NCI-H1436 treated with DMSO at 0.1 percent for 48 hours (cell line): ENCODE measurements at regions not wholly inside any gene's neighbourhood (a gene's known extent, or its start where the extent isn't known, plus 50 kb on each side); places are given as distances from the start of the nearest gene placed in this dataset.
A peak's percentile ranks its signal among the peaks of the same experiment; 100 is the strongest.

ENCODE experiments used
- DNase-seq: peaks from one replicate; lab custom pipeline; 2025; lab: John Stamatoyannopoulos, UW

DNA sequence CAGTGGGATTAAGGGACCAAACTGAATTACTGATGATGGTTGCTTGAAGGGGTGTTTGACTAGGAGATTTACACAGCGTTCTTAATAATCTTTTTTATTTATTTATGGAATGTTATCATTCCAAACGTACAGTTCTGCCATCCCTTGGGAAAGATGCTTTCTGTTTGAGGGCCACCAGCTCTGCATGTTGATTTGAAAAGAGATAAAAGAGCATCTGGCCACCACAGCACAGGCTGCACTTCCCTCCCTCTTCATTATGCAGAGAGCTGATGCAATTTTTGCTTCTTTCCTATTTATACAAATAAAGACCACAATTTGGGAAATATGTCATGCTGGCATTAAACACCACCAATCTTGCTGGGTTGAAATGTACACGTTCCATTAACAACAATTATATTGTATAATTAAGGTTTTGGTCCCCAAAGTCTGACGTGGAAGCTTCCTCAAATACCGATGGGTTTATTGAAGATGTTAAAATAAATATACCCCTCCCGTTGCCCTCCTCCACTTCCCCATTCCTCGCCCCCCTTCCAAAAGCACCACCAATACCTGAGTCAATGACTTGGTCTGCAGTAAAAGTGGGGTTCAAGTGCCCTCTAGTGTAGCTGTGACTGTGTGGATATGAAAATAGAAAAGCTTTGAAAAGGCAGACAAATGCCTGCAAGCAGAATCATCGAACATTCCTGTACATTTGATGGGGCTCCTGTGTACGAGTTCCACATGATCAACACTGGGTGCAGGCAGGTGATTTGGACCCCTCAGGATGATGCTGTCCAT, 211.9 kb downstream of the HRH4 start:
- DNase-seq: no peak

GRCh38 chr18:24674200-24674599, 213.8 kb downstream of the HRH4 start:
- no peak for DNase-seq

DNA sequence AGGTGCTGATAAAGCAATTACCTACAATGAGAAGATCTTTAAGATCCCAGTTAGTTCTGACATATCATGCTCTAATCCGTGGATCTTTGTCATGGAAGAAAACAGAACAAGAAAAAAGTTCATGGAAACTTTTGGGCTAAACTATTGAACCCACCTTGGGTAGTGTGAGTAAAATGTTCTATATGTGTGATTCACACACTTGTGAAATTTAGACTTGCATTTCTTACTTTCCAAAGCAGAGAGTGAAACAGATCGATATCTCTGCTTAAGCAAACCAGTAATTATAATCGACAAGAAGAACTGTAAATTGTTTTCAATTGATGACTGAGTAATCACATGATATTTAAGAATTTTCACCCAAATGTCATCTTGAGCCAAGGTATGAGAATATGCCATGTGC, 214.2 kb downstream of the HRH4 start:
- DNase-seq: no peak

GRCh38 chr18:24677011-24677410, 216.6 kb downstream of the HRH4 start:
- DNase-seq: no peak

DNA sequence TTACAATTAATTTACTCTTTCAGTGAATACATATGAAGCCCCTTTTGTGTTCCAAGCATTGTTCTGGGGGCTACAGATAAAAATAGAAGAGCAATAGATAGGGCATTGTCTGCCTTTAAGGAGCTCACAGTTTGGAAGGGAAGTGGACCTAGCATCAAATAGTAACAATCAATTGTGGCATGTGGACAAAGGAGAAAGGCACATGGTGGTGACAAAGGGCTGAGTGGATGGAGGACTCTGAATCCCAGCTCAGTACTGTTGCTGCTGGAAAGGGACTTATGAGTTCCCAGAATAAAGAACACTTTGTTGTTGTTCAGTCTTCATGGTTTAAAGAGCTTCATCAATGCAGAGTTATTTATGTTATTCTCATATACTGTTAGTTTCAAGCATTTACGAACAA, 217.7 kb downstream of the HRH4 start:
- DNase-seq: no peak

- no peak for DNase-seq
Measured at GRCh38 chr18:24678626-24679025, 218.2 kb downstream of the HRH4 start.

DNA sequence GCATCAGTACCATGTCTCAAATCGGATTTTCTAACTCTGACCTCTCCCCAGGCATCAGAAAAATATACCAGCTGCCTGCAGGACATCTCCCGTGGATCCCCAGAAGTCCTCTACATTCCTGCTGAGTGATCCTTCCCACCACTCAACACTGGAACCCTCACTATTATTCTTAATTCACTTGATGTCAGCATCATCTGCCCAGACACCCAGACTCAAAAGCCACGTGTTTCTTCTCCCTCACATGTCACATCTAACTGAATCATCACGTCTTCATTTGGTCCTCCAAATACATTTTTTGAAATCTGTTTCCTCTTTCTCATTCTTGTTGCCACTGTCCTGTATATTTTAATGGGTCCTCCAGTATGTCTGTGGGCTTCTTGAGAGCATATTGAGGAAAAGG, 218.6 kb downstream of the HRH4 start:
- no peak for DNase-seq

DNA sequence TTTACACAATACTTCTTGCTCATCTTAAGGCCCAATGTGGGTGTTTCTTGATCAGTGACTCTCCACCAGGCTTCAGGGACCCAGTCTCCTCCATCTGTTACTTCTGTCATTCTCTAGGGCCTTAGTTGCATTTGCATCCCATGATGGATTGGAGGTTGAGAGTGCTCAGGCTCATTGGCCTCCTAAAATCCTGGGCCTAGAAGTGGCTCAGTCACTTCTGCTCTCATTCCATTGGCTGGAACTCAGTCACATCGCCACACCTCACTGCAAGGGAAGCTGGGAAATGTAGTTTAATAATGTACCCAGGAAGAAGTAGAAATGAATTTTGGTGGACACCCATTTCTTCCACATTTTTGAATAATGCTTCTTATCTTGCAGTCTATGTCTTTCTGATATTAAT, 223.5 kb downstream of the HRH4 start:
- no peak for DNase-seq

GRCh38 chr18:24685254-24685959, 225.0 kb downstream of the HRH4 start:
- DNase-seq: no peak

- DNase-seq: no peak
Measured at GRCh38 chr18:24695168-24695567, 234.7 kb downstream of the HRH4 start.

- DNase-seq: no peak
Measured at GRCh38 chr18:24702001-24702515, 241.6 kb downstream of the HRH4 start.

- DNase-seq: no peak
Measured at GRCh38 chr18:24703316-24703715, 242.9 kb downstream of the HRH4 start.

- no peak for DNase-seq
Measured at GRCh38 chr18:24704946-24705630, 244.7 kb downstream of the HRH4 start.

DNA sequence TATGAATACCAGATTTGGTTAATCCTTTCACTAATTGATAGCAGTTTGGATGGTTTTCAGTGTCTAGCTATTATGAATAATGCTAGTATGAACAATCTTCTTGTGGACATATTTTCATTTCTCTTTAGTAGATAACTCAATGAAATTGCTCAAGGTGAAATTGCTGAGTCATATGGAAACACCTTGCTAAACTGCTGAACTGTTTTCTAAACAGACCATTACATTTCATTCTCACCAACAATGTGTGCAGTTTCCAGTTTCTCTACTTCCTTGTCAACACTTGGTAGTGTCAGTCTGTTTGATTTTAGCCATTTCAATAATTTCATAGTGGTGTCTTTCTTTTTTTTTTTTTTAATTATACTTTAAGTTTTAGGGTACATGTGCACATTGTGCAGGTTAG, 250.0 kb downstream of the HRH4 start:
- no peak for DNase-seq

DNA sequence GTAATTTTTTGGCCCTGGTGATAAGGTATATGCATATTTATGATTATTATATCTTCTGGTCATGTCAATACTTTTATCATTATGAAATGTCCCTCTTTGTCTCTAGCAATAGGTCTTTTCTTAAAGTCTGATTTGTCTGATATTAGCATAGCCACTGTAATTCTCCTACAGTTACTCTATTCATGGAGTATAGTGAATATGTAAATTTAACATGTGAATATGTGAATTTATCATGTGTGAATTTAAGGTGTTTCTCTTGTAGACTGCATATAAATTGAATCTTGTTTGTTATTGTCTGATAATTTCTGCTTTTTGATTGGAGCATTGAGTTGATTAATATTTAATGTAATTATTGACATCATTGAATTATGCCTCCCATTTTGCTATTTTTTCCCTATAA, 259.4 kb downstream of the HRH4 start:
- no peak for DNase-seq

DNA sequence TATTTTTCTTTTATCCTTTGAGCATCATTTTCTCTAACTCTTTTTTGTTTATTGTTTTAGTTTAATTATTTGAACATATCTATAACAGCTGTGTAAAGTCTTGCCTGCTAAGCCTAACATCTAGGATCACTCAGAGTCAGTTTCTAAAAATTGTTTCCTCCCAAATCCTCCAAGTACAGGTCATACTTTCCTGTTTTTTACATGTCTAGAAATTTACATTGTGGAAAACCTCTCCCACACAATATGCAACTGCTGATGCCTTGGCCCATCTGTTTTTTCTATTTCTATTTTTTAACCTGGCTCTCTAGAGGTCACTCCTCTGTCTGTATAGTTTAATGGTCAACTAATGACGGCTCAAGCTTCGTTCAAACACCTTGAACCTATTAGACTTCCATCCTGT, 261.0 kb downstream of the HRH4 start:
- no peak for DNase-seq

DNA sequence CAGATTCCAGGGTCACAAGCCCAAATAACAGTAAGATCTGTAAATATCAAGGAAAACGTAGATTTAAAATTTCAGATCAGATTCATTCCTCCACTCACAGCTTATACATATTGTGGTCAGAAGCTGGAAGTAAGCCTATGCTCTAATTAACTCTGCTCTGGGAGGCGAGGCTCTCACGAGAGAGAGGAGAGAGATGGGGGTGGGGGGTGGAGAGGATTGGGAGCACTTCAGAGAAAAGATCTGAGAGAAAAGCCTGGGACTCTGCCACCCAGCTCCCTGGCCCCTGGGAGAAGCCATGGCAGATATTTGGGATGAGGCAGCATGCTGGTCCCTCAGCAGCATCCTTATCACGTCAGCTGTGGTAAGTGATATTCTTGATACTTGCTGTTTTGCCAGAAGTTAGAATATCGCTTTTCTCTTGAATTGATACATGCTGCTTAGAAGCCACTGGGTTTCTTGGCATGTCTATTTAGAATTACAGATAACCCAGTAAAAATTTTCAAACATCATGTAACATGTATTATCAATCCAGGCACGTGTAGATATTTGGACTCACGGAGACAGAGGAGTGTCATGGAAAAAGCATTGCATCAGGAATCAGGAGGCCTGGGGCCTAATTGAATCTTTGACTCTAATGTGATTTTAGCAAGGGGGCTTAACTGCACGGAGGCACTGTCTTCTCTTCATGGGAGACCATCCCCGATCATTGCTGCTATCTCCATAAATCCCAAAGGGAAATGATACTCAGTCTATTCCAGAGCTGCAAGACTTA, 265.4 kb downstream of the HRH4 start:
- no peak for DNase-seq

DNA sequence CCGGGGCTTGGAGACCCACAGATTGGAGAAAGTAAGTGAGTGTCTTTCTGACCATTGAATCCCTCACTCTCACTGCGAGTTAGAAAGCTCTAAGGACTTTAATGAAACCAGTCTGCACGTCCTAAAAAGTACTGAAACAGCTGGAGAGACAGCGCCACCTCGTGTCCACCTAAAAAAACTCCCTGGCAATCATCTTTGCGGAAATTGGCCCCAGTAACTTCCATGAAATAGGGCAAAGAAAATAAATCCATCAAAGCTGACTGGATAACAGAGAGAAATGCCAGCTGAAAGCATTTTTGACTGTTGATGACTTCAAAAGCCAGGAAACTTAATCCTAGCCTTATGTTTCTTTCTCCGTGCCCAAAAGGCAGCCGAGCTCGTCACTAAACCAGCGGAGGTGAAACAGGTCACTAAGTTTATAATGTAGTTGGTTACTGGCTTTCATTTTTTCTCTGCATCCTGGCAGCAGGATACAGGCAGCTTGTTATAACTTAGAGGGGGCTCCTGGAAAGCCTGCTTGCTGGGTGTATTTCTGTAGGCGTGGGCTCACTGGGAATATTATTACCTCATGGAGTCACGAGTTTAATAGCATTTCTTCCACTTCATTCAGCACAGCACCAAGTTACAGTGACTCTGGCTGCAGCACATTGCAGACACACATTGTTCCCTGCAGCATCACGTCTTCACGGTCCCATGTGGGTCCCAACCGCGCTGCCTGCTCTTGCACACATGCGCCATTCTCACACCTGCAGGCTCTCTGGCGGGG, 266.5 kb downstream of the HRH4 start:
- peak; percentile 64 for DNase-seq

- no peak for DNase-seq
Measured at GRCh38 chr18:24727685-24728084, 267.2 kb downstream of the HRH4 start.

DNA sequence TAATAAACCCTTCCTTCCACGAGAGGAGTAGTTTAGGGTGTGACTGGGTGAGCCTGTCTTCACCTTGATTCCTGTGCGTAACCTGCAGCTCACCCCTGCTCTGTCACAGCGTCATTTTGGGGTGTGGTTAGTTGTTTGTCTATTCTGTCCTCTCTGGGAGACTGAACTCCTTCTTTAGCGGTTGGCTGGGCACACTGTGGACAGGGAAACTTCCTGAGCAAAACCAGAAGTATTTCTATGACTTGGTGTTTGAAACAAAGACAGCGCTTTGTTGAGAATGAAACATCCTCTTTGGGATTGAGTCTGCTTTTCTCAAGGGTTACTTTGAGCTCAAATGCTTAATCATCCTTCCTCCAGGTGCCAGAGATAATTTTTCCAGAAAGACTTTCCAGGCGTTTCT, 270.7 kb downstream of the HRH4 start:
- DNase-seq: no peak

DNA sequence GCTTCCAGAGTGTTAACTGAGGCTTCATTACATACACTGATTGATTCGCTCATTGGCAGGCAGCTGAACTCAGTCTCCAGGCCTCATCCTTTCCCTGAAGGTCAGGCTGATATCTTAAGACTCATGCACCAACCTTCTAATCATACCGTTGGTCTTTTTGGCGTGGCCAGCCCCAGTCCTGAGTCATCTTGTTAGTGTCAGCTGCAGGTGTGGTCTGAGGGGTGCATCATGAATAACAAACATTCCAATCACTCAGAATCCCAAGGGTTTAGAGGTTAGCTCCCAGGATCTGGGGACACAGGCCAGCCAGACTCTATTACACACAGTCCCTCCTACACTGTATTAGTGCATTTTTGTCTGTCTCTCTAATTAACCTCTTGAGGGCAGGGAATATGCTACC, 271.5 kb downstream of the HRH4 start:
- DNase-seq: no peak
